WTC11 (cell line): ENCODE measurements at regions not wholly inside any gene's neighbourhood (a gene's known extent, or its start where the extent isn't known, plus 50 kb on each side); places are given as distances from the start of the nearest gene placed in this dataset.

Experiments
- ATAC-seq: fragments of 200-7000 bp; cut with Tn5 transposase; 2 replicates; pipeline ENCODE4 v1.10.0; 2021; ENCODE audit warnings: mild to moderate bottlenecking, moderate library complexity
- CTCF ChIA-PET: fragments of 300-600 bp; sonication (Branson Sonifier 250); formaldehyde crosslinking; loops from one replicate; lab custom pipeline; 2021; ENCODE audit warnings: antibody characterized with exemption; lab: Charles Lee
- POLR2A ChIA-PET: fragments of 350-600 bp; sonication (Branson Sonifier 250); formaldehyde crosslinking; loops from one replicate; lab custom pipeline; 2021; ENCODE audit warnings: antibody characterized with exemption; lab: Charles Lee
- DNase-seq: peaks from one replicate; pipeline ENCODE4 v3.0.0; 2021; ENCODE audit warnings: low spot score
- H3K27ac Mint-ChIP-seq: 2 replicates; pipeline ENCODE4 v1.8.0; 2021; ENCODE audit warnings: mixed read lengths
- H3K27me3 Mint-ChIP-seq: 2 replicates; pipeline ENCODE4 v1.8.0; 2021; ENCODE audit warnings: low read depth, mild to moderate bottlenecking, moderate library complexity, mixed read lengths
- H3K36me3 Mint-ChIP-seq: 2 replicates; pipeline ENCODE4 v1.8.0; 2021; ENCODE audit warnings: mixed read lengths
- H3K4me1 Mint-ChIP-seq: 2 replicates; pipeline ENCODE4 v1.8.0; 2022; ENCODE audit warnings: mixed read lengths
- H3K4me3 Mint-ChIP-seq: 2 replicates; pipeline ENCODE4 v1.8.0; 2021; ENCODE audit warnings: mild to moderate bottlenecking, moderate library complexity, mixed read lengths
- H3K9me3 Mint-ChIP-seq: 2 replicates; pipeline ENCODE4 v1.8.0; 2021; ENCODE audit warnings: mixed read lengths
- ATF2 ChIP-seq: sonication (generic); formaldehyde crosslinking; IDR thresholded peaks from 2 replicates; pipeline ENCODE4 v1.8.1; 2022; ENCODE audit warnings: low read depth, missing genetic modification reagents, borderline replicate concordance
- CTCF ChIP-seq: fragments of 200-600 bp; IDR thresholded peaks from 2 replicates; pipeline ENCODE4 v1.8.0; 2022; ENCODE audit warnings: antibody characterized with exemption
- FOXP1 ChIP-seq: sonication (generic); formaldehyde crosslinking; IDR thresholded peaks from 2 replicates; pipeline ENCODE4 v1.8.0; 2022; ENCODE audit warnings: missing genetic modification reagents, mild to moderate bottlenecking, moderate library complexity, borderline replicate concordance
- HMGXB4 ChIP-seq: sonication (generic); formaldehyde crosslinking; IDR thresholded peaks from 2 replicates; pipeline ENCODE4 v1.8.1; 2023; ENCODE audit warnings: mild to moderate bottlenecking, moderate library complexity, missing genetic modification reagents
- JAZF1 ChIP-seq: fragments of 250-450 bp; sonication (Bioruptor Pico); IDR thresholded peaks from 2 replicates; pipeline ENCODE4 v1.9.0; 2021; ENCODE audit warnings: moderate library complexity, mild to moderate bottlenecking, inconsistent platforms
- JUN ChIP-seq: sonication (generic); formaldehyde crosslinking; IDR thresholded peaks from 2 replicates; pipeline ENCODE4 v1.8.0; 2023; ENCODE audit warnings: mild to moderate bottlenecking, missing genetic modification reagents
- MAX ChIP-seq: sonication (generic); formaldehyde crosslinking; IDR thresholded peaks from 2 replicates; pipeline ENCODE4 v1.8.0; 2022; ENCODE audit warnings: mild to moderate bottlenecking, missing genetic modification reagents
- NFE2L1 ChIP-seq: sonication (generic); formaldehyde crosslinking; IDR thresholded peaks from 2 replicates; pipeline ENCODE4 v1.8.1; 2023; ENCODE audit warnings: missing genetic modification reagents
- PRDM15 ChIP-seq: sonication (generic); formaldehyde crosslinking; IDR thresholded peaks from 2 replicates; pipeline ENCODE4 v1.8.0; 2022; ENCODE audit warnings: missing genetic modification reagents
- PREB ChIP-seq: sonication (generic); formaldehyde crosslinking; IDR thresholded peaks from 2 replicates; pipeline ENCODE4 v1.8.1; 2022; ENCODE audit warnings: mild to moderate bottlenecking, missing genetic modification reagents, moderate library complexity, borderline replicate concordance
- SMAD4 ChIP-seq: sonication (generic); formaldehyde crosslinking; IDR thresholded peaks from 2 replicates; pipeline ENCODE4 v1.8.0; 2022; ENCODE audit warnings: mild to moderate bottlenecking, missing genetic modification reagents
- SOX15 ChIP-seq: fragments of 250-450 bp; sonication (Bioruptor Pico); IDR thresholded peaks from 2 replicates; pipeline ENCODE4 v1.9.0; 2021; ENCODE audit warnings: mild to moderate bottlenecking
- SP1 ChIP-seq: sonication (generic); formaldehyde crosslinking; conservative IDR thresholded peaks from 2 replicates; pipeline ENCODE4 v1.8.1; 2022; ENCODE audit warnings: missing genetic modification reagents
- STAT6 ChIP-seq: sonication (generic); formaldehyde crosslinking; conservative IDR thresholded peaks from 2 replicates; pipeline ENCODE4 v1.8.1; 2023; ENCODE audit warnings: mild to moderate bottlenecking, low read depth, missing genetic modification reagents, moderate library complexity
- TCF7 ChIP-seq: sonication (generic); formaldehyde crosslinking; IDR thresholded peaks from 2 replicates; pipeline ENCODE4 v1.8.0; 2022; ENCODE audit warnings: mild to moderate bottlenecking, low read depth, missing genetic modification reagents, moderate library complexity
- USF2 ChIP-seq: sonication (generic); formaldehyde crosslinking; IDR thresholded peaks from 2 replicates; pipeline ENCODE4 v1.8.1; 2023; ENCODE audit warnings: mild to moderate bottlenecking, missing genetic modification reagents, moderate library complexity
- ZNF121 ChIP-seq: sonication (generic); formaldehyde crosslinking; IDR thresholded peaks from 2 replicates; pipeline ENCODE4 v1.8.0; 2023; ENCODE audit warnings: missing genetic modification reagents

- TF ChIP-seq JUN (CRISPR knock-in tag) (no peak), USF2 (CRISPR knock-in tag) (no peak), ATF2 (no peak), PRDM15 (CRISPR knock-in tag) (no peak), FOXP1 (CRISPR knock-in tag) (no peak), PREB (CRISPR knock-in tag) (no peak), MAX (CRISPR knock-in tag) (no peak)
- ATAC-seq, result no peak
- Mint-ChIP-seq H3K9me3 (peaks cover 6% of the 10 kb centered on the region), H3K4me1 (peaks cover 43% of the 10 kb centered on the region), H3K4me3 (no peak overlapping the region), H3K36me3 (peaks cover 6% of the 10 kb centered on the region), H3K27me3 (peaks cover 2% of the 10 kb centered on the region; the same call in 1 of the 2 replicates), H3K27ac (no peak overlapping the region)
- ChIA-PET CTCF (interaction anchor here (0.7 to 4.1 kb wide), 5 partner anchors 14 to 43 kb away, joined by 3 to 32 read pairs (median 4); no protein-coding TSS in a partner anchor), POLR2A (no interaction called here)
- DNase-seq, result peak; percentile 8
These were observed 78.0 kb downstream of the CPN2 start for GRCh38 chr3:194272861-194273742.

GRCh38 chr3:194273743-194274310 lies 77.3 kb downstream of the CPN2 start:
- peaks cover 6% of the 10 kb centered on the region for H3K36me3 Mint-ChIP-seq
- no peak overlapping the region for H3K27ac Mint-ChIP-seq
- CTCF ChIA-PET, result interaction anchor here (0.7 to 1.9 kb wide), 5 partner anchors 13 to 132 kb away, joined by 3 to 8 read pairs (median 4); no protein-coding TSS in a partner anchor
- peaks cover 45% of the 10 kb centered on the region for H3K4me1 Mint-ChIP-seq
- H3K27me3 Mint-ChIP-seq, result no peaks in the 10 kb centered on the region; the same call in 1 of the 2 replicates
- no peak overlapping the region for H3K4me3 Mint-ChIP-seq
- DNase-seq, result no peak
- ATAC-seq, result no peak
- peaks cover 6% of the 10 kb centered on the region for H3K9me3 Mint-ChIP-seq
- POLR2A ChIA-PET, result no interaction called here
- TF ChIP-seq SP1 (no peak), HMGXB4 (no peak), NFE2L1 (CRISPR knock-in tag) (no peak), ZNF121 (no peak), CTCF (no peak), TCF7 (no peak), PREB (CRISPR knock-in tag) (no peak), SMAD4 (CRISPR knock-in tag) (no peak), JAZF1 (CRISPR knock-in tag) (no peak), STAT6 (CRISPR knock-in tag) (no peak), SOX15 (no peak)
